ENCODE measurements at regions not wholly inside any gene's neighbourhood (a gene's known extent, or its start where the extent isn't known, plus 50 kb on each side); places are given as distances from the start of the nearest gene placed in this dataset.

GRCh38 chr7:41174521-41174920 is 528.4 kb downstream of the INHBA start:
- no peaks in the 10 kb centered on the region for H3K4me1 Mint-ChIP-seq
- ChIA-PET POLR2A (no interaction called here), CTCF (no interaction called here)
- H3K27ac Mint-ChIP-seq, result no peak overlapping the region
- DNase-seq, result no peak
- no peak overlapping the region for H3K4me3 Mint-ChIP-seq
- H3K27me3 Mint-ChIP-seq, result no peaks in the 10 kb centered on the region
- no peaks in the 10 kb centered on the region for H3K9me3 Mint-ChIP-seq
- no peaks in the 10 kb centered on the region for H3K36me3 Mint-ChIP-seq (ENCODE audit: low read depth)

GRCh38 chr7:41170466-41170865 is 532.4 kb downstream of the INHBA start:
- CTCF ChIA-PET, result no interaction called here
- no peaks in the 10 kb centered on the region for H3K27me3 Mint-ChIP-seq
- no peaks in the 10 kb centered on the region for H3K4me1 Mint-ChIP-seq
- no peaks in the 10 kb centered on the region for H3K9me3 Mint-ChIP-seq
- DNase-seq, result no peak
- no peak overlapping the region for H3K27ac Mint-ChIP-seq
- H3K36me3 Mint-ChIP-seq (ENCODE audit: low read depth), result no peaks in the 10 kb centered on the region
- H3K4me3 Mint-ChIP-seq, result no peak overlapping the region
- POLR2A ChIA-PET, result no interaction called here

- H3K27me3 Mint-ChIP-seq, result no peaks in the 10 kb centered on the region
- DNase-seq, result no peak
- no peaks in the 10 kb centered on the region for H3K9me3 Mint-ChIP-seq
- no peak overlapping the region for H3K4me3 Mint-ChIP-seq
- no peak overlapping the region for H3K27ac Mint-ChIP-seq
- POLR2A ChIA-PET, result no interaction called here
- H3K36me3 Mint-ChIP-seq (ENCODE audit: low read depth), result no peaks in the 10 kb centered on the region
- CTCF ChIA-PET, result no interaction called here
- no peaks in the 10 kb centered on the region for H3K4me1 Mint-ChIP-seq
Observed at GRCh38 chr7:41169317-41169716, 533.6 kb downstream of the INHBA start.

- no peak overlapping the region for H3K27ac Mint-ChIP-seq
- no peak for DNase-seq
- H3K36me3 Mint-ChIP-seq (ENCODE audit: low read depth), result no peaks in the 10 kb centered on the region
- H3K4me1 Mint-ChIP-seq, result no peaks in the 10 kb centered on the region
- POLR2A ChIA-PET, result no interaction called here
- no peaks in the 10 kb centered on the region for H3K27me3 Mint-ChIP-seq
- CTCF ChIA-PET, result no interaction called here
- H3K9me3 Mint-ChIP-seq, result no peaks in the 10 kb centered on the region
- H3K4me3 Mint-ChIP-seq, result no peak overlapping the region
Observed at GRCh38 chr7:41167836-41168235, 535.1 kb downstream of the INHBA start.

- Mint-ChIP-seq H3K4me1 (no peaks in the 10 kb centered on the region), H3K36me3 (ENCODE audit: low read depth) (no peaks in the 10 kb centered on the region), H3K9me3 (no peaks in the 10 kb centered on the region), H3K4me3 (no peak overlapping the region), H3K27me3 (no peaks in the 10 kb centered on the region), H3K27ac (no peak overlapping the region)
- ChIA-PET CTCF (no interaction called here), POLR2A (no interaction called here)
- no peak for DNase-seq
Observed at GRCh38 chr7:41164440-41164839, 538.5 kb downstream of the INHBA start.

GRCh38 chr7:41163991-41164390 is 538.9 kb downstream of the INHBA start:
- Mint-ChIP-seq H3K36me3 (ENCODE audit: low read depth) (no peaks in the 10 kb centered on the region), H3K27ac (no peak overlapping the region), H3K4me3 (no peak overlapping the region), H3K27me3 (no peaks in the 10 kb centered on the region), H3K4me1 (no peaks in the 10 kb centered on the region), H3K9me3 (no peaks in the 10 kb centered on the region)
- ChIA-PET CTCF (no interaction called here), POLR2A (no interaction called here)
- DNase-seq, result no peak

- Mint-ChIP-seq H3K9me3 (no peaks in the 10 kb centered on the region), H3K4me3 (no peak overlapping the region), H3K27ac (no peak overlapping the region), H3K36me3 (ENCODE audit: low read depth) (no peaks in the 10 kb centered on the region), H3K4me1 (no peaks in the 10 kb centered on the region), H3K27me3 (no peaks in the 10 kb centered on the region)
- DNase-seq, result no peak
- CTCF ChIA-PET, result no interaction called here
- POLR2A ChIA-PET, result no interaction called here
Observed at GRCh38 chr7:41162612-41163011, 540.3 kb downstream of the INHBA start.

GRCh38 chr7:41161041-41161587 is 541.8 kb downstream of the INHBA start:
- ChIA-PET CTCF (no interaction called here), POLR2A (no interaction called here)
- no peaks in the 10 kb centered on the region for H3K27me3 Mint-ChIP-seq
- no peak overlapping the region for H3K4me3 Mint-ChIP-seq
- DNase-seq, result no peak
- H3K4me1 Mint-ChIP-seq, result no peaks in the 10 kb centered on the region
- H3K9me3 Mint-ChIP-seq, result no peaks in the 10 kb centered on the region
- H3K36me3 Mint-ChIP-seq (ENCODE audit: low read depth), result no peaks in the 10 kb centered on the region
- no peak overlapping the region for H3K27ac Mint-ChIP-seq

GRCh38 chr7:41156268-41156667 is 546.6 kb downstream of the INHBA start:
- ChIA-PET POLR2A (no interaction called here), CTCF (no interaction called here)
- no peak overlapping the region for H3K4me3 Mint-ChIP-seq
- no peaks in the 10 kb centered on the region for H3K9me3 Mint-ChIP-seq
- no peaks in the 10 kb centered on the region for H3K36me3 Mint-ChIP-seq (ENCODE audit: low read depth)
- no peak overlapping the region for H3K27ac Mint-ChIP-seq
- no peaks in the 10 kb centered on the region for H3K4me1 Mint-ChIP-seq
- DNase-seq, result no peak
- H3K27me3 Mint-ChIP-seq, result no peaks in the 10 kb centered on the region

GRCh38 chr7:41153268-41153667 is 549.6 kb downstream of the INHBA start:
- Mint-ChIP-seq H3K27me3 (no peaks in the 10 kb centered on the region), H3K4me1 (no peaks in the 10 kb centered on the region), H3K27ac (no peak overlapping the region)

GRCh38 chr7:41152179-41152678 is 550.7 kb downstream of the INHBA start:
- Mint-ChIP-seq H3K27me3 (no peaks in the 10 kb centered on the region), H3K4me1 (no peaks in the 10 kb centered on the region), H3K27ac (no peak overlapping the region), H3K4me3 (no peak overlapping the region), H3K36me3 (ENCODE audit: low read depth) (no peaks in the 10 kb centered on the region), H3K9me3 (no peaks in the 10 kb centered on the region)
- no peak for DNase-seq
- ChIA-PET CTCF (no interaction called here), POLR2A (no interaction called here)

More at GRCh38 chr7:41153268-41153667, 549.6 kb downstream of the INHBA start:
- Mint-ChIP-seq H3K36me3 (ENCODE audit: low read depth) (no peaks in the 10 kb centered on the region), H3K4me3 (no peak overlapping the region), H3K9me3 (no peaks in the 10 kb centered on the region)
- ChIA-PET POLR2A (no interaction called here), CTCF (no interaction called here)
- DNase-seq, result no peak

- Mint-ChIP-seq H3K27me3 (no peaks in the 10 kb centered on the region), H3K36me3 (ENCODE audit: low read depth) (no peaks in the 10 kb centered on the region), H3K9me3 (no peaks in the 10 kb centered on the region), H3K4me3 (no peak overlapping the region), H3K4me1 (no peaks in the 10 kb centered on the region), H3K27ac (no peak overlapping the region)
- ChIA-PET CTCF (no interaction called here), POLR2A (no interaction called here)
- DNase-seq, result no peak
Observed at GRCh38 chr7:41149576-41149975, 553.3 kb downstream of the INHBA start.

- DNase-seq, result no peak
- ChIA-PET POLR2A (no interaction called here), CTCF (no interaction called here)
- no peaks in the 10 kb centered on the region for H3K9me3 Mint-ChIP-seq
- no peak overlapping the region for H3K4me3 Mint-ChIP-seq
- no peaks in the 10 kb centered on the region for H3K36me3 Mint-ChIP-seq (ENCODE audit: low read depth)
- no peaks in the 10 kb centered on the region for H3K27me3 Mint-ChIP-seq
- no peak overlapping the region for H3K27ac Mint-ChIP-seq
- no peaks in the 10 kb centered on the region for H3K4me1 Mint-ChIP-seq
Observed at GRCh38 chr7:41148521-41148951, 554.4 kb downstream of the INHBA start.

- ChIA-PET POLR2A (no interaction called here), CTCF (no interaction called here)
- Mint-ChIP-seq H3K4me1 (no peaks in the 10 kb centered on the region), H3K27me3 (no peaks in the 10 kb centered on the region), H3K9me3 (no peaks in the 10 kb centered on the region), H3K36me3 (ENCODE audit: low read depth) (no peaks in the 10 kb centered on the region), H3K27ac (no peak overlapping the region), H3K4me3 (no peak overlapping the region)
- DNase-seq, result no peak
Observed at GRCh38 chr7:41147606-41148485, 555.0 kb downstream of the INHBA start.
